GM23248 (cell line): ENCODE measurements at regions not wholly inside any gene's neighbourhood (a gene's known extent, or its start where the extent isn't known, plus 50 kb on each side); places are given as distances from the start of the nearest gene placed in this dataset.

ENCODE experiments used
- EZH2 ChIP-seq: fragments of 200-600 bp; sonication (generic); IDR thresholded peaks from 2 replicates; pipeline ENCODE4 v1.6.1; 2018; ENCODE audit warnings: antibody characterized with exemption, mild to moderate bottlenecking; ENCODE audit not compliant: insufficient read depth, poor library complexity, severe bottlenecking
- EZH2phosphoT487 ChIP-seq: fragments of 200-600 bp; sonication (generic); IDR thresholded peaks from 2 replicates; pipeline ENCODE4 v1.6.1; 2018; ENCODE audit warnings: antibody characterized with exemption, moderate library complexity, mild to moderate bottlenecking, low read depth; ENCODE audit not compliant: insufficient read depth

GRCh38 chr1:185680453-185680852 is 53.7 kb upstream of the HMCN1 start:
- TF ChIP-seq EZH2, result no peak
- no peak for TF ChIP-seq EZH2phosphoT487
